IPS-15b (cell line): ENCODE measurements at regions not wholly inside any gene's neighbourhood (a gene's known extent, or its start where the extent isn't known, plus 50 kb on each side); places are given as distances from the start of the nearest gene placed in this dataset.

Source experiments
- H3K27me3 ChIP-seq: one replicate; pipeline ENCODE4 v1.6.1; 2013; ENCODE audit warnings: low read length; ENCODE audit not compliant: control insufficient read depth, insufficient read depth
- H3K36me3 ChIP-seq: one replicate; pipeline ENCODE4 v1.6.1; 2013; ENCODE audit warnings: low read length; ENCODE audit not compliant: control insufficient read depth, insufficient read depth
- H3K4me1 ChIP-seq: one replicate; pipeline ENCODE4 v1.6.1; 2013; ENCODE audit warnings: mild to moderate bottlenecking, low read length; ENCODE audit not compliant: control insufficient read depth, insufficient read depth
- H3K4me3 ChIP-seq: one replicate; pipeline ENCODE4 v1.5.1; 2013; ENCODE audit warnings: low read depth, low read length
- H3K9ac ChIP-seq: one replicate; pipeline ENCODE4 v1.6.1; 2013; ENCODE audit warnings: low read depth, mild to moderate bottlenecking, low read length
- H3K9me3 ChIP-seq: one replicate; pipeline ENCODE4 v1.6.1; 2013; ENCODE audit warnings: mild to moderate bottlenecking, low read length; ENCODE audit not compliant: control insufficient read depth, insufficient read depth

GRCh38 chr13:58051807-58052375, 420.3 kb downstream of the PCDH17 start:
- Histone ChIP-seq H3K4me1 (peaks cover 5% of the 10 kb centered on the region), H3K27me3 (no peaks in the 10 kb centered on the region), H3K9me3 (no peaks in the 10 kb centered on the region), H3K36me3 (no peaks in the 10 kb centered on the region), H3K4me3 (no peak overlapping the region), H3K9ac (no peak overlapping the region)

GRCh38 chr13:58056426-58056825, 424.9 kb downstream of the PCDH17 start:
- H3K4me3 ChIP-seq: no peak overlapping the region
- no peaks in the 10 kb centered on the region for H3K27me3 ChIP-seq
- H3K36me3 ChIP-seq: no peaks in the 10 kb centered on the region
- peaks cover 2% of the 10 kb centered on the region for H3K4me1 ChIP-seq
- no peak overlapping the region for H3K9ac ChIP-seq
- H3K9me3 ChIP-seq: no peaks in the 10 kb centered on the region

- H3K4me1 ChIP-seq: no peaks in the 10 kb centered on the region
- no peaks in the 10 kb centered on the region for H3K36me3 ChIP-seq
- H3K9ac ChIP-seq: no peak overlapping the region
- H3K27me3 ChIP-seq: no peaks in the 10 kb centered on the region
- no peaks in the 10 kb centered on the region for H3K9me3 ChIP-seq
- no peak overlapping the region for H3K4me3 ChIP-seq
Measured at GRCh38 chr13:58059624-58060023, 428.1 kb downstream of the PCDH17 start.

- no peak overlapping the region for H3K4me3 ChIP-seq
- H3K36me3 ChIP-seq: no peaks in the 10 kb centered on the region
- H3K27me3 ChIP-seq: no peaks in the 10 kb centered on the region
- H3K9me3 ChIP-seq: no peaks in the 10 kb centered on the region
- H3K9ac ChIP-seq: no peak overlapping the region
- peaks cover 2% of the 10 kb centered on the region for H3K4me1 ChIP-seq
Measured at GRCh38 chr13:58080806-58081205, 449.3 kb downstream of the PCDH17 start.

GRCh38 chr13:58081301-58081820, 449.8 kb downstream of the PCDH17 start:
- H3K9me3 ChIP-seq: no peaks in the 10 kb centered on the region
- no peaks in the 10 kb centered on the region for H3K27me3 ChIP-seq
- no peaks in the 10 kb centered on the region for H3K36me3 ChIP-seq
- no peak overlapping the region for H3K9ac ChIP-seq
- H3K4me3 ChIP-seq: no peak overlapping the region
- peaks cover 2% of the 10 kb centered on the region for H3K4me1 ChIP-seq

GRCh38 chr13:58083064-58083463, 451.5 kb downstream of the PCDH17 start:
- H3K36me3 ChIP-seq: no peaks in the 10 kb centered on the region
- no peak overlapping the region for H3K9ac ChIP-seq
- H3K27me3 ChIP-seq: no peaks in the 10 kb centered on the region
- H3K4me3 ChIP-seq: no peak overlapping the region
- no peaks in the 10 kb centered on the region for H3K9me3 ChIP-seq
- peaks cover 2% of the 10 kb centered on the region for H3K4me1 ChIP-seq

- Histone ChIP-seq H3K4me1 (peaks cover 2% of the 10 kb centered on the region), H3K36me3 (no peaks in the 10 kb centered on the region), H3K4me3 (no peak overlapping the region), H3K9ac (no peak overlapping the region), H3K9me3 (no peaks in the 10 kb centered on the region), H3K27me3 (no peaks in the 10 kb centered on the region)
Measured at GRCh38 chr13:58085274-58085673, 453.7 kb downstream of the PCDH17 start.

GRCh38 chr13:58085819-58086218, 454.3 kb downstream of the PCDH17 start:
- Histone ChIP-seq H3K4me1 (peaks cover 2% of the 10 kb centered on the region), H3K9ac (no peak overlapping the region), H3K36me3 (no peaks in the 10 kb centered on the region), H3K9me3 (no peaks in the 10 kb centered on the region), H3K27me3 (no peaks in the 10 kb centered on the region), H3K4me3 (no peak overlapping the region)

- Histone ChIP-seq H3K4me1 (no peaks in the 10 kb centered on the region), H3K9ac (no peak overlapping the region), H3K4me3 (no peak overlapping the region), H3K9me3 (no peaks in the 10 kb centered on the region), H3K27me3 (no peaks in the 10 kb centered on the region), H3K36me3 (no peaks in the 10 kb centered on the region)
Measured at GRCh38 chr13:58087566-58087965, 456.0 kb downstream of the PCDH17 start.

GRCh38 chr13:58093394-58093793, 461.9 kb downstream of the PCDH17 start:
- no peak overlapping the region for H3K9ac ChIP-seq
- H3K36me3 ChIP-seq: no peaks in the 10 kb centered on the region
- H3K27me3 ChIP-seq: no peaks in the 10 kb centered on the region
- no peak overlapping the region for H3K4me3 ChIP-seq
- H3K4me1 ChIP-seq: no peaks in the 10 kb centered on the region
- H3K9me3 ChIP-seq: no peaks in the 10 kb centered on the region

- no peaks in the 10 kb centered on the region for H3K4me1 ChIP-seq
- H3K27me3 ChIP-seq: no peaks in the 10 kb centered on the region
- H3K4me3 ChIP-seq: no peak overlapping the region
- H3K9me3 ChIP-seq: no peaks in the 10 kb centered on the region
- no peak overlapping the region for H3K9ac ChIP-seq
- no peaks in the 10 kb centered on the region for H3K36me3 ChIP-seq
Measured at GRCh38 chr13:58097831-58098230, 466.3 kb downstream of the PCDH17 start.

GRCh38 chr13:58119351-58119750, 487.8 kb downstream of the PCDH17 start:
- no peaks in the 10 kb centered on the region for H3K36me3 ChIP-seq
- H3K9me3 ChIP-seq: no peaks in the 10 kb centered on the region
- H3K4me3 ChIP-seq: no peak overlapping the region
- H3K4me1 ChIP-seq: no peaks in the 10 kb centered on the region
- no peak overlapping the region for H3K9ac ChIP-seq
- H3K27me3 ChIP-seq: no peaks in the 10 kb centered on the region
